NOMO-1 treated with dmso at 0.1 percent for 144 hours (cell line): ENCODE measurements at regions not wholly inside any gene's neighbourhood (a gene's known extent, or its start where the extent isn't known, plus 50 kb on each side); places are given as distances from the start of the nearest gene placed in this dataset.
A peak's percentile ranks its signal among the peaks of the same experiment; 100 is the strongest.
"Not testable (repeated sequence)": the region's sequence is repeated elsewhere in the genome, so short reads cannot be mapped to it uniquely, and the experiment has no call there.

Experiments
- DNase-seq: peaks from one replicate; lab custom pipeline; 2025; ENCODE audit not compliant: unreplicated experiment; lab: John Stamatoyannopoulos, UW

DNA sequence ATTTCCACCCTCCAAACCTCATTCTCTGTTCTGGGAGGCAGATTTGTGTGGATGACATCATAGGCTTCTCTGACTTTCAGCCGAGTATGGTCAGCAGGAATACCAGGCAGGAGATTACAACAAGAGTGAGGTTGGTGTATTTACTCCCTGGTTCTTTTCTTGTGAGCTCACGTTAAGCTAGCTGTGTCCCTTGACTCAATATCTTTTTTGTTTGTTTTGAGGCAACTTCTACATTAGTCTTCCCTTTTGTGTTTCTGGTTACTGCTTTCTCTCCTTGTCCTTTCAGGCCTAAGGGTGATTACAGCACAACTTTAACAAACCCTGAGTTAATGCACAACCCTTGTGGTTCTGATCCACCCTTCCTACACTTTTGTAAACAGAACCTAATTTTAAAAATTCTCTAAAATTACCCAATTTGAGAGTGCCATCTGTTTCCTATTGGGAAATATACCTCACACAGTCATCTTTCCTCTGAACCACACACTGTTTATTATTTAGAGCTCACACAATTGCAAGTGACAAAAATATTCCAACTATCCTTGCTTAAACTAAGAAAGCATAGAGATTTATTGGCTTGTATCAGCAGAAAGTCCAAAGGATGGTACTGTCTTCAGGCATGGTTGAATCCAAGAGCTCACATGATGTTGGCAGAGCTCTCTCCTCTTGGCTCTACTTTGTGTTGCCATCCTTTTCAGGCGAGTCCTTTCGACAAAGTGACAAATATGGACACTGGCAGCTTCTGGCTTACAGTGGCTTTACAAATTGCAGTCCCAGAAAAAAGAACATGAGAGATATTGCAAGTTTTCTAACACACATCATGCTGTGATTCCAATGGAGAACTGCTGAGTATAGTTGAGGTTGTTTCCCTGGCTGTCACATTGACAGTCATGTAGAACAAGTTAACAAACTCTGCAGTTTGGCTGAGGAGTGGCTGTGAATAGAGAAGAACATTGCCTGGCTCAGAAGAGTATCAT, 150.5 kb upstream of the DDIT4L start:
- DNase-seq = peak; percentile 21

DNA sequence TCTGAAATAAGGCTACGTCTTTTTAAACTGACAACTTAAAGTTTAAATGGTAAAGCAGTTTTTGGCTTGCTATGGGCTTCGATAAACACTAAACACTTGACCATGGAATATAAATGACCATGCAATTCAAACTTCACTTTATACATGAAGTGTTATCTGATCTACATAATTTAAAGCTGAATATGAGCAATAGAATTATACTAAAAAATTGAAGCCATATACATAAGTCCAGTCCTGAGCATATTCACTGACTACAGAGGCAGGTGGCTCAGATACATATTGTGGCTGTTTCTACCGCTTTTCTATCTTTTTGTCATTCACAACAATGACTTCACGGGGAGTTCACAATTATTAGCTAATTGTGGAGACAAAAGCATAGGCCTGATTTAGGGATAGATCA, 149.6 kb upstream of the DDIT4L start:
- no peak for DNase-seq

DNA sequence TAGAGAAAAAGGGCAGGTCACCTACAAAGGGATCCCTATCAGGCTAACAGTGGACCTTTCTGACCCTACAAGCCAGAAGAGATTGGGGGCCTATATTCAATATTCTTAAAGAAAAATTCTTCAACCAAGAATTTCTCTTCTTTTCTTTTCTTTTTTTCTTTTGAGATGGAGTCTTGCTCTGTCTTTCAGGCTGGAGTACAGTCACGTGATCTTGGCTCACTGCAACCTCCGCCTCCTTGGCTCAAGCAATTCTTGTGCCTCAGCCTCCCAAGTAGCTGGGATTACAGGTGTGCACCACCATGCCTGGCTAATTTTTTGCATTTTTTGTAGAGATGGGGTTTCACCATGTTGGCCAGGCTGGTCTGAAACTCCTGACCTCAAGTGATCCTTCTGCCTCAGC, 143.2 kb upstream of the DDIT4L start:
- DNase-seq = not testable (repeated sequence)

DNA sequence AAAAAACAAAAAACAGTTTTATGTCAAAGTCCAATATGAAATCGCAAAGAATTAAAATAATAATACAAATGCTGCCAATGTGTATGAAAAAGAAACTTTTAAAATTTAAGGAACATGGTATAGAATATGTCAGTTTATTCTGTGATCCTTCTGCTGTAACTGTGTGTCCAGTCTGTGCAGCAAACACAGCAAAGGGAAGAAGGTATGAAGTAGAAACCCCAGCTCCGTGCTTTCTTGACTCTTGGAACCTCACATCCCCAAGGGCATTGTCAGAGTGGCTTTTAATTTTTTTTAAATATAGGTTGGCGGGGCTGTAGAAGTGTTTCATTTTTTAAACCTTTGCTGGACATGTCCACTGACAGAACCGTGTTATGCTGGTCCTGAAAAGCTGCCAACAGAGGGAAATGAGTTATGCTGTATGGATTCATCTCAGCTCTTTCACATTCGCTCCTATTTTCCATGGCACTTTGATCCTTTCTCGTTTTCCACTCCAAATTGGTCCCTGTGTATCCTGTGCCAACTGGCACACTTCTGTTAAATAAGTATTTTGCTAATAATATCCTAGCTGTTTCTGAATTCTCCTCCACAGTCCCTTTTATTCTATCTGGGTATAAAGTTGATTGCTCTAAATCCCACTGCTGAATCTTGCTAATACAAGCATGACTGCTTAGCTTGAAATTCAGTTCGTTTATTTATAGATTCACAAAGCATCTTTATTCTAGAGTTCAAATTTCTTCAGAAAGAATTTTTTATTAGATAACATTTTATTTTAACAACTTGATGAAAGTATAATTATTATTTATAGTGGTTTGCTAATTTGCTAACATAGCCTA, 127.0 kb upstream of the DDIT4L start:
- no peak for DNase-seq

GRCh38 chr4:100314057-100314456, 123.8 kb upstream of the DDIT4L start:
- no peak for DNase-seq

DNA sequence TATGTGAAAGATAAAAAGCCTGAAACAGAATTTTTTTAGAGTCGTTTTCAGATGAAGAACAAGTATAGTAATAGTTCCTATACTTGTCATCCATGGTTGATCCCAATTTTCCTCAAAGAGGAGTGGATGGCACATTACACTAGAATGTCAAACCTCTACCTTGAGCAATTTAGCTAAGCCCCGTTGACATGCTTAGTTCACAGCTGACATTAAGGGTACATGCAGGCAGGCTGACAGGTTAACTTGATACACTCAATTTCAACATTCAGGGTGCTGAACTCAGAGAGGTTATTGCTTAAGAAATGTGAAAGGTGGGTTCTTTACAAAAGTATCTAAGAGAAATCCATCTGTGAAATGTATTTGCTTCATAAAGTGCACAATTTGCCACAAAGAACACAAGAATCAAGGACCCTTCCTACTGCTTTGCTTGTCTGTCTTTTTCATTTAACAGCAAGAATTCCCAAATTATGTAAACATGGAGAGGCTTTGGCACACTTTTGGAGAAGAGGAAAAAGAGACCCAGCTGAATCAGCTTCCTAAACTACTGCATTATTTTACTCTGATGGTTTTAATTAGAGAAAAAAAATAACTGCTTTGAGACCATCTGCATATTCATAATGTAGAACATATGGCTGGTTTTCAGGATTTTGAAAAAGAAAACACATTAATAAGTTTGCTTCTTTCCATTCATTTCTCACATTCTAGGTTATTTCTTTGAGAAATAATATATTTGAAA, 122.5 kb upstream of the DDIT4L start:
- no peak for DNase-seq

DNA sequence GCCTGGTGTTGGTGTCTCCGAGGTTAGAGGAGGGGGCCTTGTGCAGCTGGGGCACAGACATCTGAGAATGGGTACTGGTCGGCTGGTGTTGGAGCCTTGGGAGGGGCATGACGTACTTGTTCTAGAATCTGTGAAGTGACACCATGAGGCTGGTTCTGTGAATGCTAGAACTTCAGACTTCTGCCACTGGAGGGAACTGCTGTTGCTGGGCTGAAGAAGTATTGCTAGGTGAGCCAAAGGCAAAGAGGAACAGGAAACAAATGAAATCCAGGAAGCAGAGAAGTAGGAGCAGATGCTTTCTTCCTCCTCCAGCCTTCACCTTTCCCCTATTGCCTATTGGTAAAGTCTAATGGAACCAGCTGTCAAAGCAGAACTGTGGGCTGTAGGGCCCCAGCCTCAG, 120.9 kb upstream of the DDIT4L start:
- DNase-seq = no peak

DNA sequence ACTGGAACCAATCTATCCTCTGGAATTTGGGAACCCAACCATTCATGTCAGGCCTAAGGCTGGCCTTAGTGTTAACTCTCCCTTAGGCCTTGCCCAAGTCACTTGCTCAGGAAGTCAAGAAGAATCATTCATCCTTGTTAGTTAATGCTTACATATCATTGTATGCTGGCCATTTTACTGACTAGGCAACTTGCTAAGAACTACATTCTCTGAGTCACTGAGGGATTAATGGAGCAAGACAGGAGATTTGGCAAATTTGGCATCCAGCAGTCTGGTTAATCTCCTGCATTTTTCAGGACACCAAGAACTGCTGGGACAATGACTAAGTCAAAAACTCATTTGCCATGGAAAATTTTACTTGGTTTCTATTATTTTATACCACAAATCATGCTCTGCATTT, 115.8 kb upstream of the DDIT4L start:
- no peak for DNase-seq

- DNase-seq = no peak
Measured at GRCh38 chr4:100302061-100303026, 112.1 kb upstream of the DDIT4L start.

- DNase-seq = no peak
Measured at GRCh38 chr4:100299046-100299840, 109.0 kb upstream of the DDIT4L start.

- no peak for DNase-seq
Measured at GRCh38 chr4:100295792-100296191, 105.5 kb upstream of the DDIT4L start.

DNA sequence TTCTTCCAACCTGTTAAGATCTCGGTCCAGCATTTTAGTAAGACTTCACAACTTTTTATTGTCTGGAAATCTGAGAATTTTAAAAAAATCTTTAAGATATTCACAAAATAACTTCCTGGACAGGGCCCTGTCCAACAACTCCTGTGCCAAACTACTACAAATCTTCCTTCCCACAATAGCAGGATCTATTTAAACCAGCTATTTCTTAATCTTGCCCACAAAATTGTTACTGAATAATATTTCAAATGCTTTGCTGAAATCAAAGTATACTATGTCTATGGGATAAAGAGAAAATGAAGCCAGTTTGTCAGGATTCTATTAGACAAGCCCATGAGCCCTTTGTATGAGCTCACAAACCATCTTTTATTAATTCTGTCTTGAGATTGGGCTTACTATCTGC, 104.1 kb upstream of the DDIT4L start:
- DNase-seq = no peak

DNA sequence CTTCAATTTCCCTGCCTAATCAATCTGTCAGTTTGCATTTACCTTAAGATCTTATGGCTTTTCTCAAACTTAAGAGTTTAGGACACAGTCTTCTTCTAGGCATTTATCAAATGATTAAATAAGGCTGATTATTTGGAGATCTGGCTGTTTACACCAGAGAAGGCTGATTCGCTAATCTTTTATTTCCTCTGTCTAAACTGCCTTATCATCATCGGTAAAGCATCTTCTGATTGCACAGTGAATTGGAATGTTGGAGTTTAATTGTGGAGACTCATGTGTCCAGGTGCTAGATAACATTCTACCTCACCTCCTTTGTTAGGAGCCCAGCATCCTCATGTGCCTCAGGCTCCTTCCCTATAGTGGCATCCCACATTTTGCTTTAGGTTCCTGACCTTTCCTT, 100.3 kb upstream of the DDIT4L start:
- no peak for DNase-seq

DNA sequence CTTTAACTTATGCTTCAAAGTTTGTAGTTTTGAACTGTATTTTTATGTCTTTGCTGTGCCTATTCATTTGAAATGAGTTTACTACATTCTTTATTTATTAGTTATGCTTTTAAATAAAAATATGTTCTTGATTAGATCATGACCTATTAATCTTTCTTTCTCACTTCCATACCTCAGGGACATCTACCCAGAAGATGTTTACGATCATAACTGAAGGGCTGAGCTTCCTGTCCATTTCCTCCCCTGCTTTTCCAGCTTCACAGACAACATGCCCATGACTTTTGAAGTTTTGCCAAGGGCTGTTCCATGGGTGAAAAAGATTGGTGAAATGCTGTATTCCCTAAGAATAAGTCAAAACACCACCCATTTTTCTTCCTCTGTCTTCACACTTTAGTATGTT, 99.7 kb upstream of the DDIT4L start:
- DNase-seq = no peak

DNA sequence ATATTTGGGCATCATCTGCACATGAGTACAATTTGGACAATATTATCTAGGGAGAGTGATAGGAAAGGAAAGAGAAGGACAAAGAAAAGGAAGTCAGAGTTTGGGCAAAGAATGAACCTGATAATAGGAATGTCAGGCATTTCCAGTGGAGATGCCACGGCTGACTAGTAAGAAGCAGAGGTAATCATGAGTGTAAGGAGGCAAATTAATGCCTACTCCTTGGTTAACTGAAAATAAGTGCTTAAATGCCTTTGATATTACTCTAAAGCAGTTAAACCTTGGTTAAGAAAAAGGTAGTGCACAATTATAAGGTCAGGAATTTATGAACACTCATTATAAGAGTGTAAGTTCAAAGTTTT, 99.2 kb upstream of the DDIT4L start:
- DNase-seq = no peak

- no peak for DNase-seq
Measured at GRCh38 chr4:100288811-100289529, 98.7 kb upstream of the DDIT4L start.

DNA sequence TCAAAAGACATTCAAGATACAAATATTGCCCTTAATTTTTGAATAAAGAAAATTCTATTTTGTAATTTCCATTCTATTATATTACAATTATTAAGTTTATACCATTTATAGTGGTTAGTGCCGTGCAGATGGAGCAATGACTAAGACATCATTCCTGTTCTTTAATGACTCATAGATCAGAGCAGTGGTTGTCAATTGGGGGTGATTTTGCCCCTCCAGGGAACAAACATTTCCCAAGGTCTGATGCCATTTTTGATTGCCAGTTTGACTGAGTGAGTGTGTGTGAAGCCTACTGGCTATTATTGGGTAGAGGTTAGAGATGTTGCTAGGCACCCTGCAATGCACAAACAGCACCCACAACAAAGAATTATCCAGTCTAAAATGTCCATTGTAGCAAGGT, 97.9 kb upstream of the DDIT4L start:
- DNase-seq = no peak

- no peak for DNase-seq
Measured at GRCh38 chr4:100287534-100287933, 97.3 kb upstream of the DDIT4L start.

GRCh38 chr4:100286636-100287035, 96.4 kb upstream of the DDIT4L start:
- no peak for DNase-seq
